GM23248 (cell line): ENCODE measurements at regions not wholly inside any gene's neighbourhood (a gene's known extent, or its start where the extent isn't known, plus 50 kb on each side); places are given as distances from the start of the nearest gene placed in this dataset.
A peak's percentile ranks its signal among the peaks of the same experiment; 100 is the strongest.

Experiments
- DNase-seq: peaks from one replicate; pipeline ENCODE4 v3.0.0-alpha.2; 2015
- H2AFZ ChIP-seq: fragments of 200-600 bp; sonication (generic); 2 replicates; pipeline ENCODE4 v1.6.1; 2016; ENCODE audit warnings: antibody characterized with exemption
- H3F3A ChIP-seq: fragments of 200-600 bp; sonication (generic); 2 replicates; pipeline ENCODE4 v1.6.1; 2016; ENCODE audit warnings: mild to moderate bottlenecking, antibody characterized with exemption, mixed run types; ENCODE audit not compliant: insufficient read depth
- H3K27ac ChIP-seq: fragments of 200-600 bp; sonication (generic); 2 replicates; pipeline ENCODE4 v1.5.1; 2016; ENCODE audit warnings: mild to moderate bottlenecking
- H3K27me3 ChIP-seq: fragments of 200-600 bp; sonication (generic); replicated peaks from 2 replicates; pipeline ENCODE4 v1.6.1; 2016; ENCODE audit warnings: mild to moderate bottlenecking; ENCODE audit not compliant: insufficient read depth
- H3K36me3 ChIP-seq: fragments of 200-600 bp; sonication (generic); 2 replicates; pipeline ENCODE4 v1.6.1; 2016; ENCODE audit warnings: low read depth, mild to moderate bottlenecking
- H3K4me1 ChIP-seq: fragments of 200-600 bp; sonication (generic); 2 replicates; pipeline ENCODE4 v1.6.1; 2016; ENCODE audit warnings: mild to moderate bottlenecking; ENCODE audit not compliant: insufficient read depth
- H3K4me2 ChIP-seq: fragments of 200-600 bp; sonication (generic); one replicate; pipeline ENCODE4 v1.6.1; 2016; ENCODE audit warnings: mild to moderate bottlenecking; ENCODE audit not compliant: unreplicated experiment
- H3K4me3 ChIP-seq: fragments of 200-600 bp; sonication (generic); 2 replicates; pipeline ENCODE4 v1.5.1; 2016; ENCODE audit warnings: mild to moderate bottlenecking
- H3K79me2 ChIP-seq: fragments of 200-600 bp; sonication (generic); 2 replicates; pipeline ENCODE4 v1.6.1; 2016; ENCODE audit warnings: mild to moderate bottlenecking; ENCODE audit not compliant: insufficient read depth
- H3K9ac ChIP-seq: fragments of 200-600 bp; sonication (generic); 2 replicates; pipeline ENCODE4 v1.6.1; 2016; ENCODE audit warnings: mild to moderate bottlenecking
- H3K9me2 ChIP-seq: fragments of 200-600 bp; sonication (generic); 2 replicates; pipeline ENCODE4 v1.6.1; 2016; ENCODE audit warnings: mixed run types, mild to moderate bottlenecking, moderate library complexity; ENCODE audit not compliant: insufficient read depth
- H3K9me3 ChIP-seq: fragments of 200-600 bp; sonication (generic); one replicate; pipeline ENCODE4 v1.6.1; 2017; ENCODE audit warnings: low read depth
- H4K20me1 ChIP-seq: fragments of 200-600 bp; sonication (generic); 2 replicates; pipeline ENCODE4 v1.6.0; 2016; ENCODE audit not compliant: insufficient read depth
- EZH2 ChIP-seq: fragments of 200-600 bp; sonication (generic); IDR thresholded peaks from 2 replicates; pipeline ENCODE4 v1.6.1; 2018; ENCODE audit warnings: antibody characterized with exemption, mild to moderate bottlenecking; ENCODE audit not compliant: insufficient read depth, poor library complexity, severe bottlenecking
- EZH2phosphoT487 ChIP-seq: fragments of 200-600 bp; sonication (generic); IDR thresholded peaks from 2 replicates; pipeline ENCODE4 v1.6.1; 2018; ENCODE audit warnings: antibody characterized with exemption, moderate library complexity, mild to moderate bottlenecking, low read depth; ENCODE audit not compliant: insufficient read depth
- WGBS, 2 experiments: methylation state at CpG; one replicate each; pipeline ENCODE4 v1.1.6; 2015 to 2017; ENCODE audit warnings: low lambda C conversion rate in 2 of 2, low coverage in 1 of 2; ENCODE audit errors: missing lambda C conversion rate in 2 of 2; 5-methylcytosine and 5-hydroxymethylcytosine counted together
- in situ Hi-C: fragments of 300-500 bp; cut with MboI; formaldehyde crosslinking; loops from 2 replicates; pipeline ENCODE4 v1.15.0; 2020

DNA sequence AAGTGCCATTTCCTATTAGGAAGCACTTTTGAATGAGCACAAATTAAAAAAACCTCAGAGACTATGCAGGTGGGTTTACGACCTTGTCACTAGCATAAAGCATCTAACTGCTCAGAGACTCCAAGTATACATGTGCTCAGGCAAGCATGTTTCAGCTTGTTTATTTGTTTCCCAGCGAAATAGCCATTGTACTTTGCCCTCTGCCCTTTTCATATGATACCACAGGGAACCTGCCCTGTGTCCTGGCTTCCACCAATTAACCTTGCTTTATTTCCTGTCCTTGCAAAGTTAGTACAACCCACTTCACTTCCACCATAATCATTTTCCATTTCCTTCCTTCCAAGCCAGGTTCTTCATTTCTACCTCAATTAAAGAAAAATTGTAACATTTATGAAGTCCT lies 194.9 kb downstream of the DUSP6 start:
- Histone ChIP-seq H3K79me2 (no peaks in the 10 kb centered on the region), H3K27ac (peak overlapping the region; percentile 87), H3K9me2 (no peaks in the 10 kb centered on the region), H3K4me2 (no peak overlapping the region), H3K27me3 (no peaks in the 10 kb centered on the region), H2AFZ (no peak overlapping the region), H3F3A (peaks cover 60% of the 10 kb centered on the region), H3K4me1 (peaks cover 72% of the 10 kb centered on the region), H3K9ac (no peak overlapping the region), H4K20me1 (no peaks in the 10 kb centered on the region), H3K36me3 (no peaks in the 10 kb centered on the region), H3K9me3 (no peaks in the 10 kb centered on the region), H3K4me3 (no peak overlapping the region)
- 64% methylated on average over 2 of the region's 2 CpGs for WGBS, 2 experiments
- in situ Hi-C loops = no loop called here
- TF ChIP-seq EZH2 (no peak), EZH2phosphoT487 (no peak)
- no peak for DNase-seq

DNA sequence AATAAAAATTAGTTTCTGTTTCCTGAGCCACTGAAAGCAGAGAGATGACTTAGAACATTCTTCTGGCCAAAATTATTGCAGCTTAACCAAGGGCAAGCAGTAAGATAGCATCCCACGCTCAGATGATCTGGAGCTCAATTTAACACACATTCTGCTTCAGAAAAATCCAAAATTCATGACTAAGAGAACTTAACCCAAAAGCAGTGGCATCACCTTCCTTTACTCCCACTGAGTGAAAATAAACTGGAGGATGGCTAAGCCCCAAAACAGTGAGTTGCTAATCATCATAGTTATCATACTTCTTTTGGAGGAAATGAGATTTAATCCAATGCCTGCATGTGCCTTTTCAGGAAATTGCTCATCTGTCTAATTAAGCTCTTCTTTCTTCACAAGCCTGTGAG lies 195.4 kb downstream of the DUSP6 start:
- Histone ChIP-seq H3K79me2 (no peaks in the 10 kb centered on the region), H3K36me3 (no peaks in the 10 kb centered on the region), H3K4me2 (peak overlapping the region; percentile 72), H3K9me2 (no peaks in the 10 kb centered on the region), H2AFZ (no peak overlapping the region), H3F3A (peaks cover 54% of the 10 kb centered on the region), H3K27me3 (no peaks in the 10 kb centered on the region), H4K20me1 (no peaks in the 10 kb centered on the region), H3K9ac (peak overlapping the region; percentile 61), H3K27ac (peak overlapping the region; percentile 87), H3K9me3 (no peaks in the 10 kb centered on the region), H3K4me1 (peaks cover 67% of the 10 kb centered on the region), H3K4me3 (peak overlapping the region; percentile 45)
- DNase-seq = peak; percentile 91
- in situ Hi-C loops = no loop called here
- TF ChIP-seq EZH2 (no peak), EZH2phosphoT487 (peak; percentile 84)
- WGBS, 2 experiments = 0% methylated on average over 1 of the region's 1 CpG

- 32 to 37% methylated on average over 1 of the region's 1 CpG for WGBS, 2 experiments
- H3K36me3 ChIP-seq = no peaks in the 10 kb centered on the region
- no peaks in the 10 kb centered on the region for H4K20me1 ChIP-seq
- peaks cover 62% of the 10 kb centered on the region for H3K4me1 ChIP-seq
- no peaks in the 10 kb centered on the region for H3K9me3 ChIP-seq
- H3K4me2 ChIP-seq = peak overlapping the region; percentile 72
- H3K9me2 ChIP-seq = no peaks in the 10 kb centered on the region
- H3K9ac ChIP-seq = peak overlapping the region; percentile 61
- peak; percentile 61 for DNase-seq
- TF ChIP-seq EZH2phosphoT487 (no peak), EZH2 (no peak)
- in situ Hi-C loops = no loop called here
- peaks cover 49% of the 10 kb centered on the region for H3F3A ChIP-seq
- no peaks in the 10 kb centered on the region for H3K79me2 ChIP-seq
- no peaks in the 10 kb centered on the region for H3K27me3 ChIP-seq
- H3K4me3 ChIP-seq = peak overlapping the region; percentile 45
- peak overlapping the region; percentile 16; the same call in 1 of the 2 replicates for H2AFZ ChIP-seq
- peak overlapping the region; percentile 87 for H3K27ac ChIP-seq
Observed at GRCh38 chr12:89156340-89156739, 196.0 kb downstream of the DUSP6 start.

GRCh38 chr12:89155826-89156225 lies 196.5 kb downstream of the DUSP6 start:
- in situ Hi-C loops = no loop called here
- Histone ChIP-seq H3K27me3 (no peaks in the 10 kb centered on the region), H2AFZ (no peak overlapping the region)

More at GRCh38 chr12:89155826-89156225, 196.5 kb downstream of the DUSP6 start:
- no peak for TF ChIP-seq EZH2
- TF ChIP-seq EZH2phosphoT487 = no peak
- H3K36me3 ChIP-seq = no peaks in the 10 kb centered on the region
- no peak overlapping the region for H3K9ac ChIP-seq
- H3K27ac ChIP-seq = peak overlapping the region; percentile 87
- no peaks in the 10 kb centered on the region for H4K20me1 ChIP-seq
- H3F3A ChIP-seq = peaks cover 44% of the 10 kb centered on the region
- no peaks in the 10 kb centered on the region for H3K9me3 ChIP-seq
- H3K4me3 ChIP-seq = peak overlapping the region; percentile 45; the same call in 1 of the 2 replicates
- H3K4me1 ChIP-seq = peaks cover 56% of the 10 kb centered on the region
- DNase-seq = no peak
- peak overlapping the region; percentile 72 for H3K4me2 ChIP-seq
- no peaks in the 10 kb centered on the region for H3K9me2 ChIP-seq
- no peaks in the 10 kb centered on the region for H3K79me2 ChIP-seq
